ENCODE measurements at regions not wholly inside any gene's neighbourhood (a gene's known extent, or its start where the extent isn't known, plus 50 kb on each side); places are given as distances from the start of the nearest gene placed in this dataset.

DNA sequence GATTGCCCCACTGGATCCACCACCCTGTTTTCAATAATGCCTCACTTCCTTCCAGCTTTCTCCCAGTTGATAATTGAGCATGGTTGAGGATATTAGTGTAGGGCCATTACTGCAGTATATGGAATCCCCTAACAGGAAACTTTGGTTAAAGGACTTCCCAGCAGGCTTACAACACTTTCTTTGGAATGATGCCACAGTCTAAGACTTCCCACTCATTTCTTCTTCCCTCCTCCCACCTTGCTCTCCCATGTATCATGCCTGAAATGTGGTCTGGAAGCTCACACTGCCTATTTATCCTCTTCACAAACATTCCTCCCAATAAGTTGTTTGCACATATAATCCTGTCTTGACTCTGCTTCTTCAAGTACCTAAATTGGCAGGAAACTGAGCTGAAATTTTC lies 863.3 kb downstream of the CENPC start:
- TF ChIP-seq, protein P1, sequence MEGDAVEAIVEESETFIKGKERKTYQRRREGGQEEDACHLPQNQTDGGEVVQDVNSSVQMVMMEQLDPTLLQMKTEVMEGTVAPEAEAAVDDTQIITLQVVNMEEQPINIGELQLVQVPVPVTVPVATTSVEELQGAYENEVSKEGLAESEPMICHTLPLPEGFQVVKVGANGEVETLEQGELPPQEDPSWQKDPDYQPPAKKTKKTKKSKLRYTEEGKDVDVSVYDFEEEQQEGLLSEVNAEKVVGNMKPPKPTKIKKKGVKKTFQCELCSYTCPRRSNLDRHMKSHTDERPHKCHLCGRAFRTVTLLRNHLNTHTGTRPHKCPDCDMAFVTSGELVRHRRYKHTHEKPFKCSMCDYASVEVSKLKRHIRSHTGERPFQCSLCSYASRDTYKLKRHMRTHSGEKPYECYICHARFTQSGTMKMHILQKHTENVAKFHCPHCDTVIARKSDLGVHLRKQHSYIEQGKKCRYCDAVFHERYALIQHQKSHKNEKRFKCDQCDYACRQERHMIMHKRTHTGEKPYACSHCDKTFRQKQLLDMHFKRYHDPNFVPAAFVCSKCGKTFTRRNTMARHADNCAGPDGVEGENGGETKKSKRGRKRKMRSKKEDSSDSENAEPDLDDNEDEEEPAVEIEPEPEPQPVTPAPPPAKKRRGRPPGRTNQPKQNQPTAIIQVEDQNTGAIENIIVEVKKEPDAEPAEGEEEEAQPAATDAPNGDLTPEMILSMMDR (conservative IDR thresholded peaks at IDR 0.05; ENCODE audit: low read depth, low read length): no peak
- TF ChIP-seq EZH2 (IDR thresholded peaks at IDR 0.05; ENCODE audit: borderline replicate concordance, low read depth, low read length, poor library complexity, severe bottlenecking): no peak
